ENCODE measurements at regions not wholly inside any gene's neighbourhood (a gene's known extent, or its start where the extent isn't known, plus 50 kb on each side); places are given as distances from the start of the nearest gene placed in this dataset.

DNA sequence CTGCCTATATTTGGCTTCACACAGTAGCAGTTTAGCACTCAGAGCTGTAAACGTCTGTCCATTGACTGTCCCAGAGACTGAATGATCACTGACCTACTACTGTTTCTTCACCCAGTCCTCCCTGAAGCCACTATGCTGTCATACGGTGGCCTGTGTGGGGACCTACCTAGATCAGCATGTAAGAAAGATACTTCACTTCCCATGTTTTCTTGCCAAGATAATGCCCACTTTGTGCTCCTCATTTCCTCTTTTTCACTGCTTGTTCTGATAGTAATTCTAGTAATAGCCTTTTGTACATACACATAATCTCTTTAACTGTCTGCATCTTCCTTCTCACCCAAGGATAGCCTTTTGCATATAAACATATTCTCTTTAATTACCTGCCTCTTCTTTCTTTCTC is 109.9 kb upstream of the TIAM2 start:
- no peak for DNase-seq

DNA sequence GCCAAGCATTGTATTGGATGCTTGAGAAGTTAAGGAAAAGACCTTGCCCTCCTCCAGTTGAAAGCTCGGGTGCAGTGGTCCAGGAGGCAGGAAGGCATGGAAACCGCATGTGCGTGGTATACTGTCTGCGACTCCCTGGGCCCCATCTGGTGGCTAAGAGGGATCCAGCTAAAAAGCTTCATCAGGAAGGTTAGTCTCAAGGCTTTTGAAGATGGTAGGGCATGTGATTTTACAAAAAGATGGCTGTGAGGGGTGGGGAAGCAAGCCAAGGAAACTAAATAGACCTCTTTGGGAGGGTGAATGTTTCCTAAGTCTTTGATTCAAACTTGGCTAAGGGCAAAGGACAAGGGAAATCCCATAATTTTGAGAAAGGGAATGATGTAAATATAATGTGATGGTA is 109.1 kb upstream of the TIAM2 start:
- DNase-seq = no peak

DNA sequence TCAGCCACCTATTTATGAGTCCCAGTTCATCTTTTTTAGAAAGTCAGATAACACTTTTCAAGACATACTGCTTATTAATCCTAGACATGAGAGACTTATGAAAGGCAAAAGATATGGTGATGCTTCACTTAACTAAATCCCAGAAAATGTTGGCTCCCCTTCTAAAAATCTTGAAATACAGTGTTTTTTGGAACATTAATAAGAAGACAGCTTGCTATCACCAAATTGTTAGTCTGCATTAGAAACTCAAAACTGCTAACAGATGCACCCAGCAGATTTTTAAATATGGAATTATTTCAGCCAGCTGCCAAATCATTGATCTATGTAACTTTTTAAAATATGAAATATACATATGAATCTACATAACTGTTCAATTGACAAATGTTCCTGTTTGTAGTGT is 108.6 kb upstream of the TIAM2 start:
- no peak for DNase-seq

DNA sequence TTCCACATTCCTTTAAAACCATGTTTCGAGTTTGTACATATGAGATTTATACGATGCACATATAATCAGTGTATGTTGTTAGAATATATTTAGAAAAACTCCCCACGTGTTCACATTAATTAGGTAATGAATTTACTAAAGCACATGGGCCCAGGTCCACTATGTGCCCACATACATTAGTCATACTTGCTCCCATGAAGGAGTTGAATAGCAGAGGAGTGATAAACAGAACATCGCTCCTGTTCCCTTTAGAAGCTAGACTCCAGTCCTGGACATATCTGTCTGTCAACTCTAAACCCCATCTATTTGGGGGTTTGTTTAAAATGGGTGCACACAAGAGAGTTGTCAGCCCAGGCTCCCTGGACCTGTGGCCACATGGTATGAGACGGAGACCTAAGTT is 108.1 kb upstream of the TIAM2 start:
- DNase-seq = no peak

DNA sequence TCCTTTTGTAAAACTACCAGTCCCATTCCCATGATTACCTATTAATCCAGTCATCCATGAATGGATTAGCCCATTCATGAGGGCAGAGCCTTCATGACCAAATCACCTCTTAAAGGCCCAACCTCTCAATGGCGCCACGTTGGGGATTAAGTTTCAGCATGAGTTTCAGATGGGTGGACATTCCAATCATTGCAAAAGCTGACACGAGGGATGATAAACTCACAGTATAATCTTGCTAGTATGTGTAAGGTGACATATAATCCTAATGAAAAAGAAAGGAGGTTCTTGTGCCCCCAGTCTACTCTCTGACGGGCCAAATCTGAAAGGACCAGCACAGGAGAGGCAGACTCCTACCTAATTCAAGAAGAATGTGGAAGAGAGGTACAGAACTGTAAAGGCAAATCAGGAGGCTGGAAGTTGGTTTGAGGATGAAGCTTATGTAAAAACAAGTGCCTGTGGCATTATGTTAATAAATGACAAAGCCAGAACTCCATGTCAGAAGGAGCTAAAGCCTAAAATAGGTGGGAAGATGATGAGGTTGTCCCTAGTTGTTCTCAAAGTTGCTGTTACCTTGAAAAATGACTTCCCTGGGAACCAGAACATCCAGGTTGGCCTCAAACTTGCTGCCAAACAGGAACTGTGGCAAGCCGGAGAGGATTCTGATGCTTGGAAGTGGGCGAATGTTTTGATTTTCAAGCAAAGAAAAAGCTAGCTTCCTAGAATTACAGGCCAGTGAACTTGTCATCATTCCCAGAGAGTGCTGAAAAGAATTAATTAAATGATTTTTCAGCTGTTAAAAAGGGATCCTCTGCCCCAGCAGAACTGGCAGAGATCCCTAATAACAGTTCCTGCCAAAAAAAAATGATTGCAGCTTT is 106.5 kb upstream of the TIAM2 start:
- no peak for DNase-seq

DNA sequence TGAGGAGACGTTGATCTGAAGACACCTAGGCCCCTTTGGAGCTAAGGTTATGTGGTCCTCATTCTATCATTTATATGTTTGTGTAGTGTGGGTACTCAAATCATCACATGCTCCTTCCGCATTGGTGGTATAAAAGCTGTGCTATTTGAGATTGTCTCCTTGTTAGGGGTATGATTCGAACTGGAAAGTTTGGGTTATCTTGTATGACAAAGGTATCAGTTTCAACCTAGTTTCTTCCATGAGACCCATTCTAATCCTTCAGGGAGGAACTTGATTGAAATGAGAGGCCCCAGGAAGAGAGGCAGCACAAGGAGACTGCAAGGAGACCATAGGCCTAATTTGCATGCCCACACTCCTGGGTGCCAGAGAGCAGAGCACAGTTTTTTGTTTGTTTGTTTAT is 104.2 kb upstream of the TIAM2 start:
- DNase-seq = no peak

DNA sequence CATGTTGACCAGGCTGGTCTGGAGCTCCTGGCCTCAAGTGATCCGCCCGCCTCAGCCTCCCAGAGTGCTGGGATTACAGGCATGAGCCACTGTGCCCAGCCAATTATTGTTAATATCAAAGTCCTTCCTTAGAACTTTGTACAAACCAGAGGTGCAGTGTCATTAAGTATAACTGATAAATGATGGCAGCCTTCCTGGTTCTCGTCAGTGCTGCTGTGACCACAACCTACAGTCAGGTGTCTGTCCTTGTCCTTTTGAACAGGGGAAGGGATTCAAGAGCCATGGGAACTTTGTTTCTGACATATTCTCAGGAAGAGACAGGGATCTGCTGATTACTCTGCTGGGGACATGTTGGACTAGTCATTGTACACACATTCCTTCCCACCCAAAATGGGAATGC is 103.2 kb upstream of the TIAM2 start:
- DNase-seq = no peak

DNA sequence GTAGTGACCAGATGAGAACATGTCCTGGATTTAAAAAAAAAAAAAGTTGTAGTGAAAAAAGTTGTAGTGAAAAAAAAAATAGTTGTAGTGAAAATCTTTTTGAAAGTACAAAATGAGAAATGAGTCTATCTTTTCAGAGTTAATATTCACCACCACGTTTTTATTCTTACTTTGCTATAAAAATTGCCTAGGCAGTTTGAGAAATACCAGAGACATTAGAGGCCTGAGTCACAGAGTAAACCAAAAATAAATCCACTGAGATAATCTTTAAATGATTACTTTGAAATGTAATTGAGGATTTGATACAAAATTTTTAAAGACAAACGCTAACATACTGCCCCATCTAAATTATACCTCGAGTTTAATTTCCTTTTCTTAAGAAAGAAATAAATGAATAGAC is 101.2 kb upstream of the TIAM2 start:
- DNase-seq = no peak

DNA sequence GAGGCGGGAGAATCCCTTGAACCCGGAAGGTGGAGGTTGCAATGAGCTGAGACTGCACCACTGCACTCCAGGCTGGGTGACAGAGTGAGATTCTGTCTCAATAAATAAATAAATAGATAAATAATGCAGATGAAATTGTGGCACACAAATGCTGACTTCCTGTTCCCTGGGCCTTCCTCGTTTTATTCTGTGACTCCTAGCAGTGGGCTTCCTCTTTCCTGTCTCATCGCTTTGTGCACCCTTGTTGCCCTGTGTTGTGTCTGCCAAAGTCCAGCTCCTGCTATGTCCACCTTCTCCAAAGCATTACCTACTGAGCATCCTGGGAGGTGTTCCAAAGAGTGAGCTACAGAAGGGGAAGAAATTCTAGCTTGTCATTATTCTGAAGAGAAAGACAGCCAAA is 100.2 kb upstream of the TIAM2 start:
- no peak for DNase-seq

DNA sequence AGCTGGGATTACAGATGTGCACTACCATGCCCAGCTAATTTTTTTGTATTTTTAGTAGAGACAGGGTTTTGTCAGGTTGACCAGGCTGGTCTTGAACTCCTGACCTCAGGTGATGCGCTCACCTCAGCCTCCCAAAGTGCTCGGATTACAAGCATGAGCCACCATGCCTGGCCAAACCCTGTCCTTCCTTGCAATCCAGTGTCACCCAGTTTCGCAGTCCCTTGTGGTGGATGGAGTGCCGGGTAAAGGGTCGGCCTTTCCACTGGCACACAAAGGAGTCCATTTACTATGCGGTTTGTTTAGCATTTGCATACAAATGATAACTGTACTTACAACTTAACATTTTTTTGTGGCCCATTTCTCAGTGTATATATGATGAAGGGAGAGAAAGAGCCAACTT is 99.3 kb upstream of the TIAM2 start:
- no peak for DNase-seq

DNA sequence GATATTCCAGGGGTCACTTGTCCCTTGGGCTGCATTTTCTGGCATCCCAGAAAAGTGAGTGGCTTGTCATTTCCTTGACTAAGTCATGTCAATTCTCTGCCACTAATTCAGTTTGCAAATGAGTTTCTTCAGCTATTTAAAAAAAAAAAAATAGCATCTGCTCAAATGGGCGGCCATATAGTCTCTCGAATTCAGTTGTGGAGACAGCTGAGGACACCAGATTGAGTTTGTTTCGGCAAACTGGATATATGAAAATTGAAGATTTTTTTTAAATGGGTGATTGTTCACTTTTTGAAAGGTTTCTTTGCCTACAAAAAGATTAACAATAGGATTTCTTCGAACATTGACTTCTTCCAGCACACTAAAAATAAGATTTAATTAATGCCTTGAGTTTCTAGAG is 96.3 kb upstream of the TIAM2 start:
- no peak for DNase-seq

DNA sequence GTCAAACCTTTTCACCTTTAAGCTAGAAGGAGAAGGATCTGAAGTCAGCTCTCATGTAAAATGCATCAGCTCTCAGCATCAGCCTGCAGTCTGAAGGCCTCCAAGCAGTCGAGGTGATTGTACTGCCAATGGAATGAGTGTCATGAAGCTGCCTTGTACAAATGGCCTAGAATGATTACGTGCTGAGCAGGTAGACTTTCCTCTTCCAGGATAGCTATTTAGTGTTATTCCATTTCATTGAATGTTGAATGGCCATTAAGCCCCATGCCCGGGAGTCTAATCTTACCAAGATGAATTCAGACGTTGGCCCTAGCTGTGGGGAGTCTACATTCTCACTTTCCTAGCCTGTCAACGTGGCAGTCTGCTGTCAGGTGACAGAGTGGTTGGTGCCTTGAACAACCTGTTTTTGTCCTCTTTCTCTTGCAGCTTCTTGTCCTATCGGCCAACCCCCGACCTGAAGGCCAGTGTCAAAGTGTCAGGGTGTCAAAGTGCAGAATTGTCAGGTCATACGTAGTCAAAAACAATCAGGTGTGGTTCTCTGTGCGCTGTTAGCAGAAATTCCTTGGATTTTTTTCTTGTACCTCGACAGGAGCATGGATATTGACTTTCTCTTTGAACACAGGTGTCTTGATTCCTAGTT is 95.2 kb upstream of the TIAM2 start:
- DNase-seq = no peak

DNA sequence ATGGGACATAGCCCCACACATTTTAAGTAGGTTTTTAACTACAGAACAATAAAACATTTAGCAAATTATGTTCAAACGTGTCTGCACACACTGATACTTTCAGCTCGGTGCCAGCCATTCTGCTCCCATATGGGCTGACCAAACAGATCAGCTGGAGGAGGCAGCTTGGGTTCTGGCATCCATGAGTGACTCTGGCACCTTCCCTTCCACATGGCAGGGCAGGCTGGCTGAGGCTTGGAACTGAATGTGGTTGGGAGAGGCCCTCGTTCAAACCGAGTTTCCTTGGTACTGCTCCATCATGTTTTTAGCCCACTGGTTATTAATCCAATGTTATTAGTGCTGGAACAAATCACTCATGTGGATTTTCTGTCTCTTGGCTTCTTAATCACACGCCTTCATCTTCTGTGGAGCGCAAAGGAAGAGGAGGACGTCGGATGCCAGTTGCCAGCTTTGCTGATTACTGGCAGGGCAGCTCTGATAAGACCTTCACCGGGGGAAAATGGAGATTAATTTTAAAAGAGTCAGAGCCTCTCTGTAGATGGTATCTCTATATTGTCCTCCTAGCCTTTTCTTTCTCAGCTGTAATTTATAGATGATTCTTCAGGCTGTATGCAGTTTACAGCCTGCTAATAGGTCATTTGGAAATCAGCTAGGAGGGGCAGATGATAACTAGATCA is 93.1 kb upstream of the TIAM2 start:
- no peak for DNase-seq

DNA sequence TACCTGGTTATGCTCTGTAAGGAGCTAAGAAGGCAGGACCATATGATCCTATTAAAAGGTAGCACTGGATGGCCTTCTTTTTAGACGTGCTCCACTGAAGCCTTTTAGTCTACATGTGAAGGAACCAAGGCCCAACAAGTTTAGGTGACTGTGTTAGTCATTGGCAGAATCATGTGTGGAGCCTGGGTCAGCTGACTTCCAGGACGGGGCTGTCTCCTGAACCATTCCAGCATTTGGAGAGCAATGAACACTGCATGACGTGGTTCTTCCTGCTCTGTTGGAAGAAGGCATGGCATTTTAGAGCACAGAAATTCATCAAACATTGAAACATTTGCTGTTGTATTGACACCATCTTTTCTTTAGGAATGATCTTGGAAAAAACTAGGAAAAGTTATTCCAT is 87.8 kb upstream of the TIAM2 start:
- DNase-seq = no peak

DNA sequence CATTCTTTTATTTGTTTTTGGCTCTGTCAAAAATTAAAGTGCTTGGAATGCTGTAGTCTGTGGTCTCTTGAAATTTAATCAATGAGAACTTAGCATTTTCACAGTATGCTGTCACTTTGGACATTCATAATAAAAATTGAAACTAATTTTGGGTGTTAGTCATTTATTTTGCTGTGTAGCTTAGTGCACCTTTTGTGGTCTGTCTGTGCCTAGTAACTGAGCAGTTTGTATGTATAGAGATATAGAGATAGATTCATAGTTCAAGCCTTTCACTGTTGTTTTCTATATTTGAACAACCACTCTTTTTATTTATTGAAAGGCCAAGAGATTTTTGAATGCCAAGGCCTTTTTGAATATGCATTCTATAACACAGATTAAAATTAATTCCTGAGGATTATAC is 86.4 kb upstream of the TIAM2 start:
- no peak for DNase-seq

DNA sequence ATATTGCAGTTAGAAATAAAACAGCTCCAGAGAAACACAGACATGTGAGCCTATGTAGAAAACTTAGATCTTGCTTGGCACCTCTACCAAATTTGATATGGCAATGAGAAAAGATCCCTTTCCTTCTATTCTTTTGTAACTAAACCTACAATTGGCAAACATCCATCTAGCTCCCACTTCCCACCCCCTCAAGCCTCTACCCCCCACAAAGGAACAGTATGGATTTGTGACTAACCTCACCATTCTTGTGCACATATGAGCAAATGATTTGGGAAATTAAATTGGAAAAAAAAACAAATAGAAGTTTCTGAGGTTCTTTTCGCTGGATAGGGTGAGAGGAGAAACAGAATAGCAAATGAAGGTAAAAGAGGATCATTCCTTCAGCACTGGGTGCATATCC is 85.8 kb upstream of the TIAM2 start:
- DNase-seq = no peak

DNA sequence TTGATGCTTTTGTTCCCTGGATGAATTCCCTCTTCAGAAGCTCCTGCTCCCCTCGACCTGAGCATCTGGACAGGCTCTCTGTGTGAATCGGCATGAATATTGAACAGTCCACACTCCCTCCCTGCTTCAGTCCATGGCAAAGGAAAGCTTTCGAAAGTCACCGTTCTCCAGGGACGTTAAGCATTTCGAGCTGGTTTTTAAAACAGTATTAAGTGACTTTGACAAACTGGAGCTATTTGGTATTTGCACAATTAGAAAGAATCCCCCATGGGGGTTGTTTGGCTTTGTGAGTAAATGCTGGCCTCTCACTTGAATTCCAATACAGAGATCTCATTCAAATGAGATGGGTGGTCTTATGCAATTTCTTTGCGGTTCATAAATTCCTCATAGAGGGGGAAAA is 85.3 kb upstream of the TIAM2 start:
- DNase-seq = no peak

DNA sequence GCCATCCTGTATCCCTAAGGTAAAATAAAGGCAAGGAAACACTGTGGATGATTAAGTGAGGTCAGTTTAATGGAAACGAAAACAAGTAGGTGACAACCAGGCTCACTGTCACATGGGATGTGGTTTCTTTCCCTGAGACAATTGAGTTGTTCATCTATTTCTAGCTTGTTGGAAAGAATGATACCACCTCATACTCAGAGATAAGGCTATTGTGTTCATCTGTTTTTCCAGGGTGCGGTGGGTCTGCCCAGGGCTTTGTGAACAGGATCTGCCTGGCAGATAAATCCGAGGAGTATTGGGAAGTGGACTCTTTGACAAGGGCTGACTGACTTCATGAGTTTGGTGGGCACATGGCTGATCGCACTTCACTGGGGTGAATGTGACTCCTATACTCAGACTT is 80.8 kb upstream of the TIAM2 start:
- no peak for DNase-seq

DNA sequence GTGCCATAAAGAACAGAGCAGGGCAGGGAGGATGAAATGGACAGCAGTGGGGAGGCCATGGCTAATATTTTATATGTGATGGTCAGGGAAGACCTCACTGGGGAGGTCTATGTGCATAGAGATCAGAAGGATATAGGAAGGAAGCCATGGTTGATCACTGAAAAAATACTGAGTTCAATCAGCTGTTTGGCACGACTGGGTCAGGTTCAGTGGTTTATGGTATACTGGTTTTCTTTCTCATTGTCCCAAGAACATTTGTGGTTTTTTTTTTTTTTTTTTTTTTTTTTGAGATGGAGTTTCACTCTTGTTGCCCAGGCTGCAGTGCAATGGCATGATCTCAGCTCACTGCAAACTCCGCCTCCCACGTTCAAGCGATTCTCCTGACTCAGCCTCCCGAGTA is 78.3 kb upstream of the TIAM2 start:
- DNase-seq = no peak

DNA sequence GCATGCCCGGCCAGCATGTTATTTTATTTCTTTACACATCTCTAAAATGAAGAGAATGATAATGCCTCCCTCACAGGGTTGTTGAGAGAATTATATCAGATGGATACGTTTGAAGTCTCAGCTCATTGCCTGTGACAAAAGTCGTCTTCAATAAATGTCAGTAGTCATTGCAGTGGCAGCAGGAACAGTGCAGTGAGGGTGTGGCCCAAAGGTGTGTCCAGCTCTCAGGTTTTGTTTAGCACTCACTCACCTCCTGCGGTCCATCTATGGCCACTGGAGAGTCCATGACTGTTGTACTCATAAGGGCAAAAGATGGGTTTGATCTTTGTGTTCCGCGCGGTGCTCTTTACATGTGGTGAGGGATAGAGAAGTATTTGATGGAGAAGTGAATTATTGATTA is 77.2 kb upstream of the TIAM2 start:
- DNase-seq = no peak

DNA sequence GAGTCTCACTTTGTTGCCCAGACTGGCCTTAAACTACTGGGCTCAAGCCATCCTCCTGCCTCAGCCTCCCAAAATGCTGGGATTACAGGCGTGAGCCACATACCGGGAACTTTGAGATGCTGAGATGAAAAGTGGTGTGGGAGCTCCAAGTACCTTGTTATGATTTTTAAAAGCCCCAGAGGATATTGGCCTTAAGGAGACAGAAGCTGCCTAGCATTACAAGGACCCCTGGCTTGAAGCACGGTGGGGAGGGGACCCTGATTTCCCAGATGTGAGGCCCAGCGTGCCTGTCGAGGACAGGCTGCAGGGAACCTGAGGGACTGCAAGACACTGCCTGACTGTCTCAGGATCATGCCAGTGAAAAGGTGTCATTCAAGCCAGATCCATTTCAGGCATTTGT is 75.3 kb upstream of the TIAM2 start:
- DNase-seq = no peak

DNA sequence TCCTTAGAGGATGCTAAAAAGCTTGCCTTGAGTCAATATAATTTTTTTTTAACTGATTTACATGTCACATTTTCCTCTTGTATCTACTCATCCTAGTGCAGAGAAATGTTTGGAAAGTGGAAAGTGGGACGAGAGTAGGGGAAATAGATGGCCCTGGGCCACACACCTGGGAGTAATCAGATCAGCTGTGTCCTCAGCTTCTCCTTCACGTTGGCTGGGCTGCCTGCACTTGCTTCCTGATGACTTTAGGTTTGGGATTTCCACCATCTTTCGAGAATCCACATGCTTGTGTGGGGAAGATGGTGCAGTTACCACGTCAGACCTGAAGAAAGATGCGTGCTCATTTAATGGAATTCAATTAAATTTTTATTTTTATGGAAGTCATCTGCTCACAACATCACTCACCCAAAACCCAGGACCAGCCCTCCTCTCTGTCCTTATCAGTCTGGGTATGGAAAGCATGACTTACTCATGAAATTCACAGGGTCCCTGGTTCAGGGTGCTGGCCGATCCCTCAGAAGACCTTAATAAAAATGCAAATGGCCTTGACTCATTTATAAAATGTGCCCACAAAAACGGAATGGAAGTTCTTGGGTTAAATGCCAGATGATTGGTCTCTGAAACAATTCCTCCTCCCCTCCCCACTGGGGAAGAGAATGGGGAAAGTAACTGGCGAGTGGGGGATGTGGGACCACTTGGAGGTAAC is 74.5 kb upstream of the TIAM2 start:
- DNase-seq = no peak

DNA sequence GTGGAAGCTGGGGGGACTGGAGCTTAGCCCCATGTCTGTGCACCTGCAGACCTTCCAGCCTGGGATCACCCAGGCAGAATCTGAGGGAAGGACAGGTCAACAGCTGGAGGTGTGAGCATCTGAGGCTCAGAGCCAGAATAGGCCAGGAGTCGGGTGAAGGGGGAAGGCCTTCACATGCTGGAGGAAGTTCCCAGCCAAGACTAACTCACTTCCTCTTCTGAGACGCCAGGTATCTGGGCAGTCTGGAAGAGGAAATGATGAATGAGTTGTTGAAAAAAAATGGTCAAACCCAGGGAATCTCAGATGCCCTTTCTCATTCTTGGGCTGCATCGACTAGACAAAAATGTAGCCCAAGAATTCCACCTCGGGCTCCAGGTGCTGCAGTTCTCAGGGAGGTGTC is 73.6 kb upstream of the TIAM2 start:
- DNase-seq = peak; percentile 19
